GM23338 (cell line): ENCODE measurements at regions not wholly inside any gene's neighbourhood (a gene's known extent, or its start where the extent isn't known, plus 50 kb on each side); places are given as distances from the start of the nearest gene placed in this dataset.

Experiments used
- CTCF ChIP-seq, 2 experiments: fragments of 200-600 bp in 1 of 2; sonication (generic) in 1 of 2; conservative IDR thresholded peaks; 2 replicates each; pipeline versions ENCODE4 v1.5.1 to v1.6.1; 2016 to 2017; ENCODE audit warnings: antibody characterized with exemption in 2 of 2, low read depth in 2 of 2, mild to moderate bottlenecking in 2 of 2, moderate library complexity in 1 of 2
- ETS1 ChIP-seq: IDR thresholded peaks from 2 replicates; pipeline ENCODE4 v1.6.1; 2016; ENCODE audit warnings: antibody characterized with exemption
- EZH2 ChIP-seq: fragments of 200-600 bp; sonication (generic); IDR thresholded peaks from one replicate; pipeline ENCODE4 v1.8.0; 2017; ENCODE audit warnings: antibody characterized with exemption, mild to moderate bottlenecking, low read depth; ENCODE audit not compliant: unreplicated experiment
- EZH2phosphoT487 ChIP-seq: fragments of 200-600 bp; sonication (generic); IDR thresholded peaks from one replicate; pipeline ENCODE4 v1.8.1; 2018; ENCODE audit warnings: antibody characterized with exemption; ENCODE audit not compliant: unreplicated experiment
- JUNB ChIP-seq: IDR thresholded peaks from one replicate; pipeline ENCODE4 v1.6.1; 2016; ENCODE audit warnings: antibody characterized with exemption; ENCODE audit not compliant: unreplicated experiment
- NANOG ChIP-seq: IDR thresholded peaks from 2 replicates; pipeline ENCODE4 v1.6.1; 2016; ENCODE audit warnings: antibody characterized with exemption, borderline replicate concordance
- POLR2AphosphoS5 ChIP-seq: IDR thresholded peaks from 2 replicates; pipeline ENCODE4 v1.6.1; 2016; ENCODE audit warnings: antibody characterized with exemption, low read depth
- REST ChIP-seq: IDR thresholded peaks from one replicate; pipeline ENCODE4 v1.6.1; 2018; ENCODE audit warnings: antibody characterized with exemption; ENCODE audit not compliant: unreplicated experiment
- ZNF331 ChIP-seq: fragments of 250-450 bp; sonication (Bioruptor Pico); IDR thresholded peaks from 2 replicates; pipeline ENCODE4 v1.5.0; 2020; ENCODE audit warnings: low read depth, mild to moderate bottlenecking, moderate library complexity
- ZNF462 ChIP-seq: fragments of 250-450 bp; sonication (Bioruptor Pico); IDR thresholded peaks from 2 replicates; pipeline ENCODE4 v1.5.0; 2020; ENCODE audit warnings: mild to moderate bottlenecking, moderate library complexity

- TF ChIP-seq CTCF (conservative IDR thresholded peaks at IDR 0.05; ENCODE audit: low read depth in 2 of 2), result no peak
- TF ChIP-seq REST, result no peak
- TF ChIP-seq EZH2, result no peak
- TF ChIP-seq NANOG, result no peak
- TF ChIP-seq POLR2AphosphoS5, result no peak
- no peak for TF ChIP-seq ZNF331
- TF ChIP-seq EZH2phosphoT487, result no peak
- no peak for TF ChIP-seq ETS1
- TF ChIP-seq JUNB, result no peak
- no peak for TF ChIP-seq ZNF462 (CRISPR knock-in tag)
Observed at GRCh38 chr1:14065486-14065885, 365.5 kb downstream of the PRDM2 start.
